ES-I3 (cell line): ENCODE measurements at regions not wholly inside any gene's neighbourhood (a gene's known extent, or its start where the extent isn't known, plus 50 kb on each side); places are given as distances from the start of the nearest gene placed in this dataset.
"Not testable (repeated sequence)": the region's sequence is repeated elsewhere in the genome, so short reads cannot be mapped to it uniquely, and the experiment has no call there.

ENCODE experiments used
- H3K36me3 ChIP-seq: 2 replicates; pipeline ENCODE4 v1.6.1; 2013; ENCODE audit warnings: mild to moderate bottlenecking, low read length, control low read depth, moderate library complexity; ENCODE audit not compliant: insufficient read depth
- H3K4me1 ChIP-seq: 2 replicates; pipeline ENCODE4 v1.6.1; 2013; ENCODE audit warnings: mild to moderate bottlenecking, control low read depth, low read length; ENCODE audit not compliant: insufficient read depth
- H3K9ac ChIP-seq: 2 replicates; pipeline ENCODE4 v1.6.1; 2013; ENCODE audit warnings: low read depth, mild to moderate bottlenecking, low read length, moderate library complexity
- H3K9me3 ChIP-seq: 2 replicates; pipeline ENCODE4 v1.6.1; 2013; ENCODE audit warnings: mild to moderate bottlenecking, low read length, moderate library complexity; ENCODE audit not compliant: control insufficient read depth, insufficient read depth

DNA sequence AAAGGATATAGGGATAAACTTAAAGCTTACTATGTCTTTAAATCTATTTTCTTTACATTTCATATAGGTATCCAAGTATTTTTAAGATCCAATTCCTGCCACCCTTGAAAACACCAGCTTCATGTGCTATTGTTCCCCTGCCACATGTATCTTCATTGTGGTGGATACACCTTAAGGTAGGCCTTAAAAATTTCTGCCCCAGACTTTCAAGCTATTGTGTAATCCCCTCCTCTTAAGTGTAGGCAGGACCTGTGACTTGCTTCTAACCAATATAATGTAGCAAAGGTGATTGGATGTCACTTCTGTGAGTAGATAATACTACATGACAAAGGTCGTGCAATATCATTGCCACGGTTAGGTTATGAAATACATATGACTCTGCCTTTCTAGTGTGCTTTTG is 119.5 kb downstream of the RAD51AP2 start:
- Histone ChIP-seq H3K4me1 (no peaks in the 10 kb centered on the region), H3K36me3 (no peaks in the 10 kb centered on the region), H3K9me3 (no peaks in the 10 kb centered on the region; the same call in 1 of the 2 replicates), H3K9ac (no peak overlapping the region)

GRCh38 chr2:17388798-17389197 is 129.4 kb downstream of the RAD51AP2 start:
- no peaks in the 10 kb centered on the region for H3K36me3 ChIP-seq
- no peaks in the 10 kb centered on the region for H3K4me1 ChIP-seq
- H3K9me3 ChIP-seq = no peaks in the 10 kb centered on the region
- H3K9ac ChIP-seq = no peak overlapping the region

DNA sequence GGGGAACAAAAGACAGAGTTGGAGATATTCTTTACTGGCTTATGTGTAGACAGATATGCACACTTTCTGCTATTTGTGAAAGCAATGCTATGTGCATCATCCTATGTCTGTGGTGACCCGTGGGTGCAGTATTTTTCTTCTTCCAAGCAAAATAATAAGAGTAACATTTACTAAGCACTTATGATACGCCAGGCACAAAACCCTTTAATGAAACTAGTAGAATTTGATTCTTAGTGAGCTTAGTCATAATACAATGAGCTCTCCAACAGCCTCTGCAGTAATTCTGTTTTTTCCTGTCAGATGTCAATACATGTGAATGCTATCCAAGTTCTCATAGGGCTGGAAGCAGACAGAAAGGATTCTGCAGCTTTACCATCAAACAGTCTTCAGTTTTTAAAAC is 130.6 kb downstream of the RAD51AP2 start:
- no peaks in the 10 kb centered on the region for H3K4me1 ChIP-seq
- H3K9me3 ChIP-seq = no peaks in the 10 kb centered on the region
- H3K36me3 ChIP-seq = no peaks in the 10 kb centered on the region
- no peak overlapping the region for H3K9ac ChIP-seq

- Histone ChIP-seq H3K9me3 (no peaks in the 10 kb centered on the region), H3K4me1 (no peaks in the 10 kb centered on the region), H3K36me3 (no peaks in the 10 kb centered on the region), H3K9ac (no peak overlapping the region)
Observed at GRCh38 chr2:17386771-17387170, 131.5 kb downstream of the RAD51AP2 start.

DNA sequence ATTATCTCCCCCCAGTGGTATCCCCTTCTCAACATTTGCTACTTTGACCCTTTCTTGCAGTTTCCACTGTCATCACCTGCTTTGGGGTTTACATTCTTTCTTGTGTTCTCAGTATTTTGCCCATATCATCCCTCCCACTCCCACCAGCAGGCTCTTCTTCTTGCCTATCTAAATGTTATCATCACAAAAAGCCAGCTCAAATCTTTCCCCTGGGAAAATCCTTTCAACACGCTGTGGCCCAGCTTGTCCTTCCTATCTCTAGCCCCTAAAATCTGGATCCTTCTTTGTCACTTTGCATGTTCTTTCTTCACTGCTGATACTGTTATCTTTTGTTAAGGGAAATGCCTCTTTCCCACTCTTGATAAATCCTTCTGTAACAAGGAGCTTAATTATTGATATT is 138.2 kb downstream of the RAD51AP2 start:
- H3K9me3 ChIP-seq = no peaks in the 10 kb centered on the region
- H3K9ac ChIP-seq = no peak overlapping the region
- H3K36me3 ChIP-seq = no peaks in the 10 kb centered on the region
- H3K4me1 ChIP-seq = no peaks in the 10 kb centered on the region

GRCh38 chr2:17375262-17375661 is 143.0 kb downstream of the RAD51AP2 start:
- Histone ChIP-seq H3K9ac (no peak overlapping the region), H3K36me3 (no peaks in the 10 kb centered on the region), H3K4me1 (no peaks in the 10 kb centered on the region), H3K9me3 (no peaks in the 10 kb centered on the region)

DNA sequence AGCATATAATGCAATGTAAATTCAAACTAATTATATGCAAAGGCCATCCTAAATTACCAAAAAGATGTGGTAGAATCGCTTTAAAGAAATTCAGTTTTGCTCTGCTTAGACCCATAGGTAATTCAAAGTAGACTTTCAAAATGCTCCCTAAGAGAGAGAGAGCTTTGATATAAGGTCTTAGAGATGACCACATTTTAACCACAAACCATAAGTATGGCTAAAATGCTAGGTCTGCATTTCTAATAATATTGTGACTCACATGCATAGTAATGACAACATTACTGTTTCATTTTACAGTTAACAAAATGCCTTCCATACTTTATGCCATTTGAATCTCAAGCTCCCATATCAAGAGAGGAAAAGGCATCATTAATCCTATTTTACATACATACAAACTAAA is 144.5 kb downstream of the RAD51AP2 start:
- no peaks in the 10 kb centered on the region for H3K36me3 ChIP-seq
- H3K4me1 ChIP-seq = no peaks in the 10 kb centered on the region
- H3K9me3 ChIP-seq = no peaks in the 10 kb centered on the region
- H3K9ac ChIP-seq = no peak overlapping the region

- Histone ChIP-seq H3K4me1 (no peaks in the 10 kb centered on the region), H3K9ac (no peak overlapping the region), H3K36me3 (no peaks in the 10 kb centered on the region), H3K9me3 (no peaks in the 10 kb centered on the region)
Observed at GRCh38 chr2:17373041-17373440, 145.2 kb downstream of the RAD51AP2 start.

DNA sequence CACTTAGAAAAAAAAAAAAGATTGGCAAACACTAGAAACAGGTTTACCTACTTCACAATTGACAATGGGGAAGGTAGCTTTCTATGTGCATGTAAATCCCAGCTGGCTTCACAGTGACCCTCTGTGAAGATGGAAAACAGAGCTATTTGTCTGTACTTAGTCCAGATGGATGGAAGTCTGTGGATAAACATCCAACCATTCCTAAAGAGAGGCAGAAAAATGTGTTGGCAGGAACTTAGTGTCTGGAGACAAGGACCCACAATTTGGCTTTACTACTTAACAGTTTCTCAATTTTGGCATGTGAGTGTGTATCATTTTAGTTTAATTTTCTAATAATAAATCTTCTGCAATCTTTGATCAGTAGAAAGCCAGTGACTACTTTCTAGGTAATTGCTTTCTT is 154.4 kb downstream of the RAD51AP2 start:
- H3K9me3 ChIP-seq = no peaks in the 10 kb centered on the region
- no peaks in the 10 kb centered on the region for H3K4me1 ChIP-seq
- no peaks in the 10 kb centered on the region for H3K36me3 ChIP-seq
- no peak overlapping the region for H3K9ac ChIP-seq

DNA sequence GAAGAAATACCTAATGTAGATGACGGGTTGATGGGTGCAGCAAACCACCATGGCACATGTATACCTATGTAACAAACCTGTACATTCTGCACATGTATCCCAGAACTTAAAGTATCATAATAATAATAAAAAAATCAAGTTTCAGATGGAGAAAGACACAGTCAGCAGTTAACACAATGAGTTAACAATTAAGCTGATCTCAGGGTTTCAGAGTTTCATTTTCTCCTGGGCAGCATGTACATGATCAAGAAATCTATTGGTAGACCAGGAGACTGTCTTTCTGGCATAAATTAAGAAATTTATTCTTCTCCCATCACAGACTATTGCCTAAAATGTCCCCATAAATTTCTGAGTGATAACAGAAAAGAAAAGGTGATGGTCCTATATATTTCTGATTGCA is 155.3 kb downstream of the RAD51AP2 start:
- H3K4me1 ChIP-seq = no peaks in the 10 kb centered on the region
- no peak overlapping the region for H3K9ac ChIP-seq
- H3K9me3 ChIP-seq = no peaks in the 10 kb centered on the region
- no peaks in the 10 kb centered on the region for H3K36me3 ChIP-seq

DNA sequence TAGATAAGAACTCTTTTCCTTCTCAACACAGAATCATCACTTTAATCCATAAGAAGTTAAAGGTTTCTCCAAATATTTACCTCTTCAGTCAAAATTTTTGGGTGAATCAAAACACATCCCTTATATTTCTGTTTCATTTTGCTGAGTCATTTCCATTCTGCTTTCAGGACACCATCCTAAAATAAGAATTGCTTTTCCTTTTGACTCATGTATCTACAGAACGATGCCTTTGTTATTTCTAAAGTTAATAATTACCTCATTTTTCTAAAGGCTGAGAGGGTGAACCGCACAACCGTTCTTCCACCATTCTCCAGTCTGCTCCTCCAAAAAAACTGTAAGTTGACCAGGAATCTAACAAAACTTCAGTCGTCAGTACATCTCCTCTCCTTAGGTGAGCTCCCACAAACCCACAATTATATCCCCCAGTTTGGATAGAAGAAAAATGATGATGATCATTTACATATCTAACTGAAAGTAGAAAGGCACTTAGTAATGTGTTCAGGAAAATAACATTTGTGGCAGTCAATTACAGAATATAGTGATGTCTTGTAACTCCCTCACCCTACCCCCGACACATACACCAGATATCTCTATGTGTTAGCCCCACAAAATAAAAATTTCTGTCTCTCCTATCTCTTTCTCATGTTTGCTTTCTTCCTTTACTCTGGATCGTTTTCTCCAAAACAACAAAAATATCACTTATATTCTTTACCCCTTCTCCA is 162.5 kb downstream of the RAD51AP2 start:
- H3K9me3 ChIP-seq = no peaks in the 10 kb centered on the region
- no peaks in the 10 kb centered on the region for H3K4me1 ChIP-seq
- no peaks in the 10 kb centered on the region for H3K36me3 ChIP-seq
- no peak overlapping the region for H3K9ac ChIP-seq

DNA sequence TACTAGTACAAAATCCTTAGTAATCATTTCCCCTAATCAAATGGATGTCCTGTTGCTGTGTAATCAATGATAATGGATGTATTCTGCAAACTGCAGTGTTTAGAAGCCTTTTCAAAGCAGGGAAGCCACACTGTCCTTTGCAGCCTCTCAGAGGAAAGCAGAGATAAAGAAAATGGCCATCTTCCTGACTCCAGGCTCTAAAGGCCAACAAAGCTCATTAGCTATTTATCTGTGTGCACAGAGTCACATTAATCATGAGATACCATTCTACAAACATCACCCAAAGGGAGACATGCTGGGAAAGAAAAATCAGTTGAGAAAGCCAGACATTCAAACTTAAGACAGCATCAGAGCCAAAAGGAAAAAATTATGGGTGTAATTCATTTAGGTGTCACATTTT is 165.0 kb downstream of the RAD51AP2 start:
- no peaks in the 10 kb centered on the region for H3K9me3 ChIP-seq
- H3K36me3 ChIP-seq = no peaks in the 10 kb centered on the region
- no peaks in the 10 kb centered on the region for H3K4me1 ChIP-seq
- H3K9ac ChIP-seq = no peak overlapping the region

DNA sequence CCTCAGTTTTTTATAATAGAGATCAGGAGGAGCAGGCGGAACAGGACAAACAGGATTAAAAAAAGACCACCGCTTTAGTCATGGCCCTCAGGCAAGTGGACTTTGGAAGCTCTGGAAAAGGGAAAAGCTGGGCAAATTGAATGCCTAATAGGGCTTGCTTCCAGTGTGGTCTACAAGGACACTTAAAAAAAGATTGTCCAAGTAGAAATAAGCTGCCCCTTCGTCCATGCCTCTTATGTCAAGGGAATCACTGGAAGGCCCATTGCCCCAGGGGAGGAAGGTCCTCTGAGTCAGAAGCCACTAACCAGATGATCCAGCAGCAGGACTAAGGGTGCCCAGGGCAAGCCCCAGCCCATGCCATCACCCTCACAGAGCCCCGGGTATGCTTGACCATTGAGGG is 175.5 kb downstream of the RAD51AP2 start:
- H3K4me1 ChIP-seq, H3K9ac ChIP-seq, H3K36me3 ChIP-seq: not testable (repeated sequence)

GRCh38 chr2:17337507-17337906 is 180.7 kb downstream of the RAD51AP2 start:
- 0 out of 2 replicates have a peak, but pooled peaks cover 5% of the 10 kb centered on the region for H3K4me1 ChIP-seq
- H3K36me3 ChIP-seq = no peaks in the 10 kb centered on the region
- no peak overlapping the region for H3K9ac ChIP-seq
- H3K9me3 ChIP-seq = no peaks in the 10 kb centered on the region

More for the DNA sequence above, 175.5 kb downstream of the RAD51AP2 start:
- H3K9me3 ChIP-seq = not testable (repeated sequence)

GRCh38 chr2:17336458-17336857 is 181.8 kb downstream of the RAD51AP2 start:
- Histone ChIP-seq H3K9me3 (no peaks in the 10 kb centered on the region), H3K4me1 (0 out of 2 replicates have a peak, but pooled peaks cover 5% of the 10 kb centered on the region)

More at GRCh38 chr2:17336458-17336857, 181.8 kb downstream of the RAD51AP2 start:
- H3K36me3 ChIP-seq = no peaks in the 10 kb centered on the region
- H3K9ac ChIP-seq = no peak overlapping the region
